HFF-Myc (cell line): ENCODE measurements at regions not wholly inside any gene's neighbourhood (a gene's known extent, or its start where the extent isn't known, plus 50 kb on each side); places are given as distances from the start of the nearest gene placed in this dataset.

ENCODE experiments used
- DNase-seq: peaks from one replicate; pipeline ENCODE4 v3.0.0-alpha.2; 2011; ENCODE audit warnings: low read depth; ENCODE audit errors: extremely low read depth
- H3K4me3 ChIP-seq: replicated peaks from 2 replicates; pipeline ENCODE4 v1.5.1; 2011; ENCODE audit warnings: low read depth, mild to moderate bottlenecking, control low read depth, low read length
- CTCF ChIP-seq: IDR thresholded peaks from 2 replicates; pipeline ENCODE4 v1.5.1; 2012; ENCODE audit warnings: mild to moderate bottlenecking, low read depth, low read length, control low read depth; ENCODE audit errors: missing control alignments

- H3K4me3 ChIP-seq, result no peak overlapping the region
- TF ChIP-seq CTCF, result no peak
- no peak for DNase-seq
Observed at GRCh38 chr12:98018836-98019235, 496.6 kb upstream of the TMPO start.

- H3K4me3 ChIP-seq, result no peak overlapping the region
- DNase-seq, result no peak
- TF ChIP-seq CTCF, result no peak
Observed at GRCh38 chr12:98020376-98020775, 495.0 kb upstream of the TMPO start.

- H3K4me3 ChIP-seq, result no peak overlapping the region
- TF ChIP-seq CTCF, result no peak
- DNase-seq, result no peak
Observed at GRCh38 chr12:98022961-98023360, 492.4 kb upstream of the TMPO start.

GRCh38 chr12:98037401-98038140, 477.8 kb upstream of the TMPO start:
- H3K4me3 ChIP-seq, result no peak overlapping the region
- no peak for DNase-seq
- no peak for TF ChIP-seq CTCF

- TF ChIP-seq CTCF, result no peak
- no peak for DNase-seq
- no peak overlapping the region for H3K4me3 ChIP-seq
Observed at GRCh38 chr12:98042668-98043067, 472.7 kb upstream of the TMPO start.

GRCh38 chr12:98045395-98045794, 470.0 kb upstream of the TMPO start:
- H3K4me3 ChIP-seq, result no peak overlapping the region
- DNase-seq, result no peak
- no peak for TF ChIP-seq CTCF

- TF ChIP-seq CTCF, result no peak
- no peak overlapping the region for H3K4me3 ChIP-seq
- no peak for DNase-seq
Observed at GRCh38 chr12:98048326-98048725, 467.1 kb upstream of the TMPO start.
